Peyer's patch (tissue), 4 donors: ENCODE measurements at regions not wholly inside any gene's neighbourhood (a gene's known extent, or its start where the extent isn't known, plus 50 kb on each side); places are given as distances from the start of the nearest gene placed in this dataset.

Experiments
- DNase-seq, 3 donors: peaks; one replicate each; pipeline ENCODE4 v3.0.0-alpha.2; 2017 to 2019
- H3K27ac ChIP-seq, 4 donors: fragments of 200-600 bp; sonication (generic); one replicate each; pipeline ENCODE4 v1.5.1; 2016 to 2019
- H3K27me3 ChIP-seq, 2 donors: fragments of 200-600 bp; sonication (generic); one replicate each; pipeline ENCODE4 v1.5.1; 2019
- H3K36me3 ChIP-seq, 3 donors: fragments of 200-600 bp; sonication (generic); one replicate each; pipeline ENCODE4 v1.5.1; 2016 to 2019
- H3K4me1 ChIP-seq, 4 donors: fragments of 200-600 bp; sonication (generic); one replicate each; pipeline ENCODE4 v1.5.1; 2016 to 2019
- H3K4me3 ChIP-seq, 4 donors: fragments of 200-600 bp; sonication (generic); 1 replicate in 3 of 4; 2 replicates in 1 of 4; pipeline ENCODE4 v1.5.1; 2016 to 2019; ENCODE audit warnings: mild to moderate bottlenecking in 1 of 4
- H3K9me3 ChIP-seq, 4 donors: fragments of 200-600 bp; sonication (generic); one replicate each; pipeline ENCODE4 v1.5.1; 2016 to 2019; ENCODE audit warnings: mild to moderate bottlenecking in 1 of 4
- CTCF ChIP-seq, 6 experiments: fragments of 450-650 bp in 4 of 6; fragments of 200-600 bp in 2 of 6; sonication (generic) in 1 of 6; IDR thresholded peaks; one replicate each; pipeline ENCODE4 v1.5.1; 2017 to 2019; ENCODE audit warnings: antibody characterized with exemption in 6 of 6, mild to moderate bottlenecking in 3 of 6, moderate library complexity in 1 of 6
- POLR2A ChIP-seq, 2 donors: fragments of 450-650 bp; IDR thresholded peaks; one replicate each; pipeline ENCODE4 v1.5.1; 2017; ENCODE audit warnings: antibody characterized with exemption in 2 of 2, mild to moderate bottlenecking in 2 of 2, moderate library complexity in 2 of 2

- no peaks in the 10 kb centered on the region for H3K36me3 ChIP-seq
- no peak overlapping the region for H3K27ac ChIP-seq
- no peaks in the 10 kb centered on the region for H3K4me1 ChIP-seq
- no peaks in the 10 kb centered on the region for H3K9me3 ChIP-seq
- H3K27me3 ChIP-seq, result no peaks in the 10 kb centered on the region
- no peak for DNase-seq
- H3K4me3 ChIP-seq, result no peak overlapping the region
- TF ChIP-seq CTCF (IDR thresholded peaks at IDR 0.05), result no peak
- no peak for TF ChIP-seq POLR2A (IDR thresholded peaks at IDR 0.05)
Observed at GRCh38 chr5:89371646-89372045, 488.7 kb upstream of the MEF2C start.

- Histone ChIP-seq H3K27me3 (no peaks in the 10 kb centered on the region), H3K36me3 (no peaks in the 10 kb centered on the region), H3K4me1 (no peaks in the 10 kb centered on the region), H3K27ac (no peak overlapping the region), H3K9me3 (no peaks in the 10 kb centered on the region), H3K4me3 (no peak overlapping the region)
- no peak for TF ChIP-seq POLR2A (IDR thresholded peaks at IDR 0.05)
- TF ChIP-seq CTCF (IDR thresholded peaks at IDR 0.05), result no peak
- no peak for DNase-seq
Observed at GRCh38 chr5:89359046-89359445, 476.1 kb upstream of the MEF2C start.

- no peak overlapping the region for H3K4me3 ChIP-seq
- H3K27ac ChIP-seq, result no peak overlapping the region
- H3K27me3 ChIP-seq, result no peaks in the 10 kb centered on the region
- DNase-seq, result no peak
- H3K9me3 ChIP-seq, result no peaks in the 10 kb centered on the region
- no peaks in the 10 kb centered on the region for H3K4me1 ChIP-seq
- TF ChIP-seq POLR2A (IDR thresholded peaks at IDR 0.05) (no peak), CTCF (IDR thresholded peaks at IDR 0.05) (no peak)
- H3K36me3 ChIP-seq, result no peaks in the 10 kb centered on the region
Observed at GRCh38 chr5:89353837-89354551, 471.0 kb upstream of the MEF2C start.

- TF ChIP-seq POLR2A (IDR thresholded peaks at IDR 0.05) (no peak), CTCF (IDR thresholded peaks at IDR 0.05) (no peak)
- H3K27me3 ChIP-seq, result no peaks in the 10 kb centered on the region
- H3K4me3 ChIP-seq, result no peak overlapping the region
- H3K9me3 ChIP-seq, result no peaks in the 10 kb centered on the region
- no peaks in the 10 kb centered on the region for H3K36me3 ChIP-seq
- H3K27ac ChIP-seq, result no peak overlapping the region
- no peak for DNase-seq
- no peaks in the 10 kb centered on the region for H3K4me1 ChIP-seq
Observed at GRCh38 chr5:89351975-89352374, 469.0 kb upstream of the MEF2C start.

- H3K4me1 ChIP-seq, result no peaks in the 10 kb centered on the region
- no peak overlapping the region for H3K27ac ChIP-seq
- DNase-seq, result no peak
- no peak overlapping the region for H3K4me3 ChIP-seq
- H3K27me3 ChIP-seq, result no peaks in the 10 kb centered on the region
- no peaks in the 10 kb centered on the region for H3K9me3 ChIP-seq
- no peak for TF ChIP-seq CTCF (IDR thresholded peaks at IDR 0.05)
- no peaks in the 10 kb centered on the region for H3K36me3 ChIP-seq
Observed at GRCh38 chr5:89351222-89351621, 468.2 kb upstream of the MEF2C start.

GRCh38 chr5:89350684-89351083 lies 467.7 kb upstream of the MEF2C start:
- H3K27me3 ChIP-seq, result no peaks in the 10 kb centered on the region
- no peak overlapping the region for H3K27ac ChIP-seq
- no peaks in the 10 kb centered on the region for H3K4me1 ChIP-seq
- no peak for DNase-seq
- no peaks in the 10 kb centered on the region for H3K9me3 ChIP-seq
- TF ChIP-seq CTCF (IDR thresholded peaks at IDR 0.05), result no peak
- TF ChIP-seq POLR2A (IDR thresholded peaks at IDR 0.05), result no peak
- no peaks in the 10 kb centered on the region for H3K36me3 ChIP-seq
- no peak overlapping the region for H3K4me3 ChIP-seq
